Kidney epithelial cell (primary cell): ENCODE measurements at regions not wholly inside any gene's neighbourhood (a gene's known extent, or its start where the extent isn't known, plus 50 kb on each side); places are given as distances from the start of the nearest gene placed in this dataset.

Source experiments
- DNase-seq: peaks from one replicate; pipeline ENCODE4 v3.0.0-alpha.2; 2010; ENCODE audit warnings: low read depth
- H3K27me3 ChIP-seq: 2 replicates; pipeline ENCODE4 v1.6.0; 2011; ENCODE audit warnings: low read length; ENCODE audit not compliant: control insufficient read depth, insufficient read depth
- H3K36me3 ChIP-seq: 2 replicates; pipeline ENCODE4 v1.5.1; 2011; ENCODE audit warnings: low read length; ENCODE audit not compliant: control insufficient read depth, insufficient read depth
- H3K4me3 ChIP-seq: 2 replicates; pipeline ENCODE4 v1.5.1; 2011; ENCODE audit warnings: low read depth, mild to moderate bottlenecking, control low read depth, low read length
- TF ChIP-seq, protein P1 (sequence below): IDR thresholded peaks from 2 replicates; pipeline ENCODE4 v1.5.1; 2011; ENCODE audit warnings: mild to moderate bottlenecking, moderate library complexity, low read length, control low read depth, inconsistent platforms; ENCODE audit not compliant: insufficient read depth, poor library complexity, severe bottlenecking

DNA sequence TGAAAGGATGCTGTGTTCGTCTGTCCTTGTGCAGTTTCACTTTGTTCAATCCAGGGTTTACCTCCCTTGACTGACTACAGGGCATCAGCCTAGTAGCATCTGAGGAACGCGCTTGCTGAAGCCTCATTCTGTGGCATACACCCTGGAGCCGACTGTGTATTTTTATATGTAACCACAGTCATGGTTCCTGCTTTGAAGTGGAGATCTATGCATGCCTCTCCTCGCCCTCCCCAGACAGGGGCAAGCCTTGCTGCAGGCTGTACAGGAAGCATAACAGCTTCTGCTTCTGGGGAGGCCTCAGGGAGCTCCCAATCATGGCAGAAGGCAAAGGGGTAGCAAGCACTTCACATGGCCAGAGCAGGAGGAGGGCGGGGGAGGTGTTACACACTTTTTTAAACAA is 262.1 kb downstream of the BCL11B start:
- TF ChIP-seq, protein P1, sequence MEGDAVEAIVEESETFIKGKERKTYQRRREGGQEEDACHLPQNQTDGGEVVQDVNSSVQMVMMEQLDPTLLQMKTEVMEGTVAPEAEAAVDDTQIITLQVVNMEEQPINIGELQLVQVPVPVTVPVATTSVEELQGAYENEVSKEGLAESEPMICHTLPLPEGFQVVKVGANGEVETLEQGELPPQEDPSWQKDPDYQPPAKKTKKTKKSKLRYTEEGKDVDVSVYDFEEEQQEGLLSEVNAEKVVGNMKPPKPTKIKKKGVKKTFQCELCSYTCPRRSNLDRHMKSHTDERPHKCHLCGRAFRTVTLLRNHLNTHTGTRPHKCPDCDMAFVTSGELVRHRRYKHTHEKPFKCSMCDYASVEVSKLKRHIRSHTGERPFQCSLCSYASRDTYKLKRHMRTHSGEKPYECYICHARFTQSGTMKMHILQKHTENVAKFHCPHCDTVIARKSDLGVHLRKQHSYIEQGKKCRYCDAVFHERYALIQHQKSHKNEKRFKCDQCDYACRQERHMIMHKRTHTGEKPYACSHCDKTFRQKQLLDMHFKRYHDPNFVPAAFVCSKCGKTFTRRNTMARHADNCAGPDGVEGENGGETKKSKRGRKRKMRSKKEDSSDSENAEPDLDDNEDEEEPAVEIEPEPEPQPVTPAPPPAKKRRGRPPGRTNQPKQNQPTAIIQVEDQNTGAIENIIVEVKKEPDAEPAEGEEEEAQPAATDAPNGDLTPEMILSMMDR = no peak
- Histone ChIP-seq H3K36me3 (no peaks in the 10 kb centered on the region), H3K27me3 (no peaks in the 10 kb centered on the region), H3K4me3 (no peak overlapping the region)
- DNase-seq = no peak

DNA sequence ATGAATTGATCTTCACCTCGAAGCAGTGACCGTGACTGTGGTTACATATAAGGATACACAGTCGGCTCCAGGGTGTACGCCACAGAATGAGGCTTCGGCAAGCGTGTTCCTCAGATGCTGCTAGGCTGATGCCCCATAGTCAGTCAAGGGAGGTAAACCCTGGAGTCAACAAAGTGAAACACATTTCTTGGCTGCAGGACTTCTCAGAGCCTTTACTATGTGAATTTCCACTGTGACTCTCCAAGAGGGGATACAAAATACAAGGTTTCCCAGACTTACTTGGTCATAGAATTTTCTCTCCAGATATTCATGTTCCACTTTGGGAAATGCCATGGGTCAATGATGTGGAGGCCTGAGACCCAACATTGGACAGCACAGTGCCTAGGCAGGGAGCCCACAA is 260.6 kb downstream of the BCL11B start:
- no peaks in the 10 kb centered on the region for H3K36me3 ChIP-seq
- TF ChIP-seq, protein P1 = no peak

DNA sequence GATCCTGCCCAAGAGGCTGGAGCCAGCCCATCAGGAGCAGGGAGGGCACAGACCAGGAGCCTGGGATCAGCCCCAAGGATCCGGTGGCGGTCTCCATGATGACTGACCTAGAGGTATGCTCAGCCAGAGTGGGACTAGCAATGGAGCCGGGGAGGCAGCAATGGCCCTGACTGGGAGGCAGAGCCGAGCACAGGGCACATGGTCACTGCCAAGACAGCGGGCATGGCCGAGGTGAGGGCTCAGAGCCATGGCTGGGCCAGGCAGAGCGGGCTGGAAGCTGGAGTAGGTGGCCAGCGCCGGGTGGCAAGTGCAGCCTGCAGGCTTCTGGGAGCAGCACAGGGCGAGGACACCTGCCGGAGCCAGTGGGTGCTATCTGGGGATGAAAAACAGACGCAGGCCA is 259.3 kb downstream of the BCL11B start:
- Histone ChIP-seq H3K27me3 (no peaks in the 10 kb centered on the region), H3K36me3 (no peaks in the 10 kb centered on the region), H3K4me3 (no peak overlapping the region)
- TF ChIP-seq, protein P1 = no peak
- no peak for DNase-seq

More for the DNA sequence above, 260.6 kb downstream of the BCL11B start:
- H3K27me3 ChIP-seq = no peaks in the 10 kb centered on the region
- no peak for DNase-seq
- no peak overlapping the region for H3K4me3 ChIP-seq

DNA sequence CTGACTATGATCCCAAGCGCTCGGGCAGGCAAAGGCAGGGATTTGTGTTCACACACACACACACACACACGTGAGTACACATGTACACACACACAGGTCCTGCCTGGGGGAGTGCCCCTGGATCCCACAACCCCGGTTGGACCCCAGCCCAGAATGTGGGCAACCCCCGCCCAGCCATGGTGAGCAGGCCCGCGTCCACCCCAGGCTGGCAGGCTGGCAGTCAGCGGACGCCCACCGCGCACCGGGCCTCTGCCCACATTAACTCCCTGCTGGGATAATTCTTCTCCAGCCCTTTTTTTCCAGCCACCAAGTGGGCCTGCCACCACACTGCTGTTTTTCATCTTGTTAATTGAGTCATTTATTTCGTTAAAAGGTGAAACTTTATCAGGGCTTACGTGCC is 256.2 kb downstream of the BCL11B start:
- no peaks in the 10 kb centered on the region for H3K27me3 ChIP-seq
- no peak for DNase-seq
- TF ChIP-seq, protein P1 = no peak
- no peaks in the 10 kb centered on the region for H3K36me3 ChIP-seq
- no peak overlapping the region for H3K4me3 ChIP-seq

DNA sequence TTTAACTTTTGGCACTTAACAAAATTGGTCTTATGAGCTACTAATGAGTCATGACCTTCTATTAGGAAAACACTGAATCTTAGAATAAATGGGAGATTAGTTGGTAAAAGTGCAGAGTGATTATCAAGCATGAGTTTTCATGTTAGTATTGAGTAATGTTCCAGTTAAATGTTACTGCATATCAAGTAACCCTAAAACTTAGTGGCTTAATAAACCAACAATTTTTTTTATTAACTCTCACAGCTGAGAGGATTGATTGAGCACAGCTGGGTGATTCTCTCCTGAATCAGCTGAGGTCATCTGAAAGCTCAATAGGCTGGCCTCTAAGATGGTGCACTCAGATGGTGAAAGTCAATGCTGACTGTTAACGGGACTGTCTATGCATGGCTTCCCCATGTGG is 248.6 kb downstream of the BCL11B start:
- Histone ChIP-seq H3K36me3 (no peaks in the 10 kb centered on the region), H3K4me3 (no peak overlapping the region), H3K27me3 (no peaks in the 10 kb centered on the region)
- no peak for DNase-seq
- TF ChIP-seq, protein P1 = no peak

DNA sequence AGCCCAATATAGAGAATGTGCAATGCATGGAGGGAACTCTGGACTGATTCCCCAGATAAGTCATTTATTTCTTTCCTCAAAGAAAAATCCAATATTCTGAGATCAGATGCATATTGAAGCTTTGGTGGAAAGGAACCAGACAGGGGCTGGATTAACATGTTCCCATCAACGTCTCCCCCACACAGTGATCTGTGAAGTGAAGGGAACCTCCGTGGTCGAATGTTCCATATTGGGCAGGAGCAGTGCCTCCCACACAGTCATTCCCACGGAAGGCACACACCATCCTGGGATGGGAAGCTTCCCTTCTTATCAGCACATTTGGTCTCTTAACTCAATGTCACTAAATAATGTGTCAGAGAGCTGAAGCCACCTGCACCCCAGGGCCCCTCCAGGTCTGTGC is 247.1 kb downstream of the BCL11B start:
- Histone ChIP-seq H3K36me3 (no peaks in the 10 kb centered on the region), H3K4me3 (no peak overlapping the region), H3K27me3 (no peaks in the 10 kb centered on the region)
- no peak for DNase-seq
- TF ChIP-seq, protein P1 = no peak
